NB4 (cell line): ENCODE measurements at regions not wholly inside any gene's neighbourhood (a gene's known extent, or its start where the extent isn't known, plus 50 kb on each side); places are given as distances from the start of the nearest gene placed in this dataset.

Experiments used
- DNase-seq: peaks from one replicate; pipeline ENCODE4 v3.0.0; 2010; ENCODE audit warnings: low read depth
- H3K4me3 ChIP-seq: one replicate; pipeline ENCODE4 v1.5.1; 2011; ENCODE audit warnings: mild to moderate bottlenecking, low read depth, low read length, moderate library complexity
- CTCF ChIP-seq: IDR thresholded peaks from one replicate; pipeline ENCODE4 v1.5.1; 2012; ENCODE audit warnings: low read depth, low read length
- MAX ChIP-seq: IDR thresholded peaks from 2 replicates; pipeline ENCODE4 v1.6.1; 2011; ENCODE audit warnings: low read depth, low read length
- MYC ChIP-seq: IDR thresholded peaks from 2 replicates; pipeline ENCODE4 v1.6.1; 2011; ENCODE audit warnings: low read depth, low read length
- POLR2A ChIP-seq: IDR thresholded peaks from 2 replicates; pipeline ENCODE4 v1.6.1; 2011; ENCODE audit warnings: mild to moderate bottlenecking; ENCODE audit not compliant: insufficient read length; ENCODE audit errors: extremely low read depth

DNA sequence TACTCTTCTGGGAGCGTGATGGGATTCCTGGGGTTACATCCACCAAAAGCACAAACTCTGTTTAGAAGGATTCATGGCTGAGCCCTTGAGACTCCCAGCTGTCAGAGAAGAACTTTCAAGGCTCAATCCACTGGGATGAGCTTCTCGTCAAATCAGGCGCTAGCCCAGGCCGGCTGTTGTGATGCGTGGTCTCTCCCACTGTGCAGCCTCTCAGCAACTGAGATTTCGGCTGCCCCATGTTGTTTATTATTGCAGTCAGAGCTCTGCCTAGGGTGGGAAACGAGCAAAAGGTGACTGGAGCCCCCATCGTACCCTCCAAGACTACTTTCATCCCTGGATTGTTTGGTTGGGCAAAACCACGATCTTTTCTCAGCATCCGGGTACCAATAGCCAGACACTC lies 251.6 kb downstream of the ETS1 start:
- DNase-seq: no peak
- TF ChIP-seq MAX: no peak
- no peak for TF ChIP-seq MYC
- TF ChIP-seq POLR2A: no peak
- no peak for TF ChIP-seq CTCF
- H3K4me3 ChIP-seq: no peak overlapping the region

DNA sequence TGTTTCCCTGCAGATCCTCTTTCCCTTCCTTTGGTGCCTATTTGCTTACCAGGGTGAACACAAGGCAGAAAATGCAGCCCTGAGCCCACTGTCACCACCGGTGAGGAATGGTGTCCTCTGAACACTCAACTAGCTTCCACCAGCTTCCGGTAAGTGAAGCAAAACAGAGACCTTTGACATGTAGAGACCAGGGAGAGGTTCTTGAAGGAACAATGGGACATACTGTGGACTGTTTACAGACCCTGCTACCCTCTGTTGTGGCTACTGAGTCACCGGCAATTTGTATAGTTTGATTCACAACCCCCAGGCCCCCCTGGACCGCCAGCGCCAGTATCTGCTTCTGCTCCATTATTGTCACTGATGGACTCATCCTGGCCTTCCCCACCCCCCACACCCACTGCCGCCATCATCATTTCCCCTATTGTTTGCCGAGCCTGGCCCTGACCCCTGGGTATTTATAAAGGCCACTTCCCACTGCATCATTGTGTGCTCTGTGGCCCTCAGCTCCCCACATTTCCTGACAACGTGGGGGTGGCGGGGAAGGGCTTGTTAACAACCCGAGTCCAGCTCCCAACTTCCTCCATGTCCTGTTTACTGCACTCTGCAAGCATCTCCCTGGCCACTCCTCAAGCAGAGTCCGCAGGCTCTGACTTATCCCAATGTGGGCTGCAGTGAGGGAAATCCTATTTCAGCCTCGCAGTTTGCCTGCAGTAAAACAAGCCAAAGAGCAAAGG lies 252.9 kb downstream of the ETS1 start:
- TF ChIP-seq POLR2A (no peak), MAX (no peak), CTCF (no peak), MYC (no peak)
- no peak overlapping the region for H3K4me3 ChIP-seq

DNA sequence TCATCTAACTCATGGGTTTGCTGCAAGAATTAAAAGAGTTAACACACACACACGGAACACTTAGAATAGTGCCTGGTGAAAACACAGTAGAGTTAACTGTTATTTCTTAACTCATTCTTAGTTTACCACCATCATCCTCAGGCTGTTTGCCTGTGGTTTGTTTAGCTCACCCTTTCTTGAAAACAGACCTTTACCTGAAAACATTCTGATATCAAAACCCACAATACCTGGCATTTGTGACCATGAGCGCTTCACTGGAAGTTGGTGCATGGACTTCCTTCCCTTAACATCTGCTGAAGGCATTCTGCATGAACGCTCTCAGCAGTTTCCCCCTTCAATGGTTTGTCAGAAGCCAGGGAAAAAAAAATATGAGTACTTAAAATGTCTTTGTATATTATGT lies 256.0 kb downstream of the ETS1 start:
- H3K4me3 ChIP-seq: no peak overlapping the region
- no peak for TF ChIP-seq POLR2A
- TF ChIP-seq MAX: no peak
- no peak for TF ChIP-seq CTCF
- no peak for TF ChIP-seq MYC
- no peak for DNase-seq

More for the DNA sequence above, 252.9 kb downstream of the ETS1 start:
- peak; percentile 21 for DNase-seq

GRCh38 chr11:128330203-128330602 lies 257.2 kb downstream of the ETS1 start:
- no peak overlapping the region for H3K4me3 ChIP-seq
- no peak for DNase-seq
- no peak for TF ChIP-seq MAX
- no peak for TF ChIP-seq MYC
- TF ChIP-seq CTCF: no peak
- TF ChIP-seq POLR2A: no peak

- no peak for TF ChIP-seq MAX
- TF ChIP-seq CTCF: no peak
- TF ChIP-seq POLR2A: no peak
- TF ChIP-seq MYC: no peak
- no peak for DNase-seq
- H3K4me3 ChIP-seq: no peak overlapping the region
Measured at GRCh38 chr11:128328955-128329551, 258.3 kb downstream of the ETS1 start.

- TF ChIP-seq MAX: no peak
- no peak for DNase-seq
- no peak overlapping the region for H3K4me3 ChIP-seq
Measured at GRCh38 chr11:128327274-128327673, 260.1 kb downstream of the ETS1 start.
